ENCODE measurements at regions not wholly inside any gene's neighbourhood (a gene's known extent, or its start where the extent isn't known, plus 50 kb on each side); places are given as distances from the start of the nearest gene placed in this dataset.

- no peak for DNase-seq (ENCODE audit: low spot score)
Observed at GRCh38 chr11:115741376-115742107, 237.3 kb upstream of the CADM1 start.

GRCh38 chr11:115740324-115740723, 236.1 kb upstream of the CADM1 start:
- DNase-seq (ENCODE audit: low spot score), result no peak

GRCh38 chr11:115739878-115740277, 235.7 kb upstream of the CADM1 start:
- no peak for DNase-seq (ENCODE audit: low spot score)

GRCh38 chr11:115739146-115739545, 234.9 kb upstream of the CADM1 start:
- DNase-seq (ENCODE audit: low spot score), result no peak

GRCh38 chr11:115737875-115738274, 233.7 kb upstream of the CADM1 start:
- DNase-seq (ENCODE audit: low spot score), result no peak

- DNase-seq (ENCODE audit: low spot score), result no peak
Observed at GRCh38 chr11:115736146-115736545, 231.9 kb upstream of the CADM1 start.

- DNase-seq (ENCODE audit: low spot score), result no peak
Observed at GRCh38 chr11:115724666-115725065, 220.5 kb upstream of the CADM1 start.

- no peak for DNase-seq (ENCODE audit: low spot score)
Observed at GRCh38 chr11:115722711-115723110, 218.5 kb upstream of the CADM1 start.

GRCh38 chr11:115721296-115721995, 217.2 kb upstream of the CADM1 start:
- no peak for DNase-seq (ENCODE audit: low spot score)

- DNase-seq (ENCODE audit: low spot score), result no peak
Observed at GRCh38 chr11:115720602-115721245, 216.5 kb upstream of the CADM1 start.

- no peak for DNase-seq (ENCODE audit: low spot score)
Observed at GRCh38 chr11:115718945-115719344, 214.7 kb upstream of the CADM1 start.

- no peak for DNase-seq (ENCODE audit: low spot score)
Observed at GRCh38 chr11:115718106-115718505, 213.9 kb upstream of the CADM1 start.

- DNase-seq (ENCODE audit: low spot score), result no peak
Observed at GRCh38 chr11:115716601-115717529, 212.7 kb upstream of the CADM1 start.

- DNase-seq (ENCODE audit: low spot score), result no peak
Observed at GRCh38 chr11:115716080-115716479, 211.9 kb upstream of the CADM1 start.

GRCh38 chr11:115715251-115715770, 211.1 kb upstream of the CADM1 start:
- DNase-seq (ENCODE audit: low spot score), result no peak

- no peak for DNase-seq (ENCODE audit: low spot score)
Observed at GRCh38 chr11:115712296-115712695, 208.1 kb upstream of the CADM1 start.

- no peak for DNase-seq (ENCODE audit: low spot score)
Observed at GRCh38 chr11:115710980-115711379, 206.8 kb upstream of the CADM1 start.

GRCh38 chr11:115710426-115710825, 206.2 kb upstream of the CADM1 start:
- DNase-seq (ENCODE audit: low spot score), result no peak

GRCh38 chr11:115709297-115709696, 205.1 kb upstream of the CADM1 start:
- no peak for DNase-seq (ENCODE audit: low spot score)

- DNase-seq (ENCODE audit: low spot score), result no peak
Observed at GRCh38 chr11:115707180-115707905, 203.1 kb upstream of the CADM1 start.

GRCh38 chr11:115706626-115707135, 202.5 kb upstream of the CADM1 start:
- no peak for DNase-seq (ENCODE audit: low spot score)
